Kidney epithelial cell (primary cell): ENCODE measurements at regions not wholly inside any gene's neighbourhood (a gene's known extent, or its start where the extent isn't known, plus 50 kb on each side); places are given as distances from the start of the nearest gene placed in this dataset.

Experiments used
- DNase-seq: peaks from one replicate; pipeline ENCODE4 v3.0.0-alpha.2; 2010; ENCODE audit warnings: low read depth
- H3K27me3 ChIP-seq: 2 replicates; pipeline ENCODE4 v1.6.0; 2011; ENCODE audit warnings: low read length; ENCODE audit not compliant: control insufficient read depth, insufficient read depth
- H3K36me3 ChIP-seq: 2 replicates; pipeline ENCODE4 v1.5.1; 2011; ENCODE audit warnings: low read length; ENCODE audit not compliant: control insufficient read depth, insufficient read depth
- H3K4me3 ChIP-seq: 2 replicates; pipeline ENCODE4 v1.5.1; 2011; ENCODE audit warnings: low read depth, mild to moderate bottlenecking, control low read depth, low read length
- TF ChIP-seq, protein P1 (sequence below): IDR thresholded peaks from 2 replicates; pipeline ENCODE4 v1.5.1; 2011; ENCODE audit warnings: mild to moderate bottlenecking, moderate library complexity, low read length, control low read depth, inconsistent platforms; ENCODE audit not compliant: insufficient read depth, poor library complexity, severe bottlenecking

DNA sequence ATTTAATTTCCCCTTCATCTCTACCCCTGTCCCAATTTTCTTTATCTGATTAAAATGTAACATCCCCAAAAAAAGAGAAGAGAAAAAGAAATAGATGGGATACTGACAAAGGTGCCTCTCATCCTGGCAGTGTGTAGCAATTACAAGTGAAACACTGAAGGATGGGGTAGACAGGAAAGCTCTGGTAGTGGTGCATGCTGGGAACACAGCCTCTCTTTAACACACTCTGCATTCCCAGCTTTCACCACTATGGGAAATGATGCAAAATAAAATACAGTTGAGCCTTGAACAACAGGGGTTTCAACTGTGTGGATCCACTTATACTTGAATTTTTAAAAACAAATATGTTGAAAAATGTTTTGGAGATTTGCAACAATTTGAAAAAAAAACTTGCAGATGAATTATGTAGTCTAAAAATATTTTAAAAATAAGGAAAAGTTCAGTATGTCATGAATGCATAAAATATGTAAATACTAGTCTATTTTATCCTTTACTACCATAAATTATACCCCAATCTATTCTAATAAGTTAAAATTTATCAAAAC, 239.2 kb upstream of the DDX53 start:
- Histone ChIP-seq H3K4me3 (no peak overlapping the region), H3K36me3 (no peaks in the 10 kb centered on the region), H3K27me3 (no peaks in the 10 kb centered on the region)
- TF ChIP-seq, protein P1, sequence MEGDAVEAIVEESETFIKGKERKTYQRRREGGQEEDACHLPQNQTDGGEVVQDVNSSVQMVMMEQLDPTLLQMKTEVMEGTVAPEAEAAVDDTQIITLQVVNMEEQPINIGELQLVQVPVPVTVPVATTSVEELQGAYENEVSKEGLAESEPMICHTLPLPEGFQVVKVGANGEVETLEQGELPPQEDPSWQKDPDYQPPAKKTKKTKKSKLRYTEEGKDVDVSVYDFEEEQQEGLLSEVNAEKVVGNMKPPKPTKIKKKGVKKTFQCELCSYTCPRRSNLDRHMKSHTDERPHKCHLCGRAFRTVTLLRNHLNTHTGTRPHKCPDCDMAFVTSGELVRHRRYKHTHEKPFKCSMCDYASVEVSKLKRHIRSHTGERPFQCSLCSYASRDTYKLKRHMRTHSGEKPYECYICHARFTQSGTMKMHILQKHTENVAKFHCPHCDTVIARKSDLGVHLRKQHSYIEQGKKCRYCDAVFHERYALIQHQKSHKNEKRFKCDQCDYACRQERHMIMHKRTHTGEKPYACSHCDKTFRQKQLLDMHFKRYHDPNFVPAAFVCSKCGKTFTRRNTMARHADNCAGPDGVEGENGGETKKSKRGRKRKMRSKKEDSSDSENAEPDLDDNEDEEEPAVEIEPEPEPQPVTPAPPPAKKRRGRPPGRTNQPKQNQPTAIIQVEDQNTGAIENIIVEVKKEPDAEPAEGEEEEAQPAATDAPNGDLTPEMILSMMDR, result no peak
- no peak for DNase-seq

GRCh38 chrX:22788221-22788620, 211.5 kb upstream of the DDX53 start:
- TF ChIP-seq, protein P1, result no peak
- Histone ChIP-seq H3K27me3 (no peaks in the 10 kb centered on the region), H3K36me3 (no peaks in the 10 kb centered on the region), H3K4me3 (no peak overlapping the region)
- no peak for DNase-seq

DNA sequence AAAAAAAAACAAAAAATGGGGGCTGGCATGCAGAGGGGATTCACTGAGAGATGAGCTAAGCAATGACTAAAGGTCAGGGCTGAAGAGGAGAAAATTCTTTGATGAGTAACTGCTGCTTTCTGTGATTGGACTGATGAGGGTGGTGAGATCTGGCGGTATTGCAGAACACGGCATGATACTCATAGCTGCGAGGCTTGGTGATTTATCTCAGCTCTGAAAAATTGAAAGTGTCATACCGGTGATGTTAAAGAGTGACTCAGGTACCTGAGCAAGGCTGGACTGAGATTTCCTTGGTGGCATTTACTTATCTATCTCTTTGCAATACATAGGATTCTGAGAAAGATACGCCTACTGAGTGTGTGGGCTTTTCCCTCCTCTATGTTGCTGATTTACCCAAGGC, 204.1 kb upstream of the DDX53 start:
- DNase-seq, result no peak
- Histone ChIP-seq H3K36me3 (no peaks in the 10 kb centered on the region), H3K4me3 (no peak overlapping the region), H3K27me3 (no peaks in the 10 kb centered on the region)
- TF ChIP-seq, protein P1, result no peak

GRCh38 chrX:22800360-22800759, 199.4 kb upstream of the DDX53 start:
- H3K36me3 ChIP-seq, result no peaks in the 10 kb centered on the region
- peak; percentile 50 for DNase-seq
- H3K27me3 ChIP-seq, result no peaks in the 10 kb centered on the region
- TF ChIP-seq, protein P1, result no peak
- no peak overlapping the region for H3K4me3 ChIP-seq

DNA sequence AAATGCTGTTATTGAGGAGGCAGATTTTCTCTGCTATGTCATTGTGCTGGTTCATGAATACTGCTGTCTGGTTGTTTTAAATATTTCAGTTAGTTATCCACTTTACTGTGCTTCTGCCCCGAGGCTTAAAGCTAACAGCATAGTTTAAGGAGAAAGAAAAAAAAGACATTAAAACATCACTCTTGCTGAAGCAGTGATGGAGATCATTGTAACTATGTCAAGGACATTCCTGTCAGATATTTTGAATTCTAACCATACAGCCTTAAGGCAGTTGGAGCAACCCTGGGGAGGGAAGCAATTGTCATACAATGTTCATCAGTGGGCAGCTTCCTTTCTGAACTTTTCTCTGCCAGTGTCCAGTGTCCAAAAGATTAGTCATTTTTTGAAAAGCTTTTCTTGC, 199.0 kb upstream of the DDX53 start:
- TF ChIP-seq, protein P1, result no peak
- Histone ChIP-seq H3K27me3 (no peaks in the 10 kb centered on the region), H3K4me3 (no peak overlapping the region), H3K36me3 (no peaks in the 10 kb centered on the region)
- DNase-seq, result no peak

DNA sequence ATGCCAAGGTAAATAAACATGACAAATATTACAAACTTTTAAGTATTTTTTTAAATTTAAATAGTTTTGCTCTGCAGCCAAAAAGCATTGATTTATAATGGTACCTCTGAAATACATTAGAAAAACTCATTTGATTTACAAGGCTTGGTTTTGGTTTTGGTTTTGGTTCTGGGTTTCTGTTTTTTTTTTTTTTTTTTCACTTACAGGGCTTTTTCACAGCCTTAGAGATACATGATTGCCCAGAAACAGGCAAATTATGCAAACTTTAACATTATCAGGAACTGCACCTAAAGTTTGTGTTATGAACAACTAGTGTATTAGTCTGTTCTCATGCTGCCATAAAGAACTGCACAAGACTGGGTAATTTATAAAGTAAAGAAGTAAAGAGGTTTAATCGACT, 196.4 kb upstream of the DDX53 start:
- TF ChIP-seq, protein P1, result no peak
- Histone ChIP-seq H3K4me3 (no peak overlapping the region), H3K36me3 (no peaks in the 10 kb centered on the region), H3K27me3 (no peaks in the 10 kb centered on the region)
- DNase-seq, result no peak
